GM04504 (cell line): ENCODE measurements at regions not wholly inside any gene's neighbourhood (a gene's known extent, or its start where the extent isn't known, plus 50 kb on each side); places are given as distances from the start of the nearest gene placed in this dataset.
"Not testable (repeated sequence)": the region's sequence is repeated elsewhere in the genome, so short reads cannot be mapped to it uniquely, and the experiment has no call there.

Experiments used
- DNase-seq: peaks from one replicate; pipeline ENCODE4 v3.0.0-alpha.2; 2012; ENCODE audit warnings: low read depth

- DNase-seq: no peak
Observed at GRCh38 chr2:57296795-57297517, 749.6 kb upstream of the VRK2 start.

GRCh38 chr2:57313678-57314077 lies 732.9 kb upstream of the VRK2 start:
- no peak for DNase-seq

GRCh38 chr2:57314682-57315081 lies 731.9 kb upstream of the VRK2 start:
- no peak for DNase-seq

- no peak for DNase-seq
Observed at GRCh38 chr2:57330447-57330846, 716.2 kb upstream of the VRK2 start.

- DNase-seq: no peak
Observed at GRCh38 chr2:57333221-57333620, 713.4 kb upstream of the VRK2 start.

- DNase-seq: no peak
Observed at GRCh38 chr2:57343391-57344006, 703.1 kb upstream of the VRK2 start.

- DNase-seq: no peak
Observed at GRCh38 chr2:57368190-57368589, 678.4 kb upstream of the VRK2 start.

GRCh38 chr2:57370882-57371585 lies 675.6 kb upstream of the VRK2 start:
- DNase-seq: no peak

- no peak for DNase-seq
Observed at GRCh38 chr2:57372237-57372984, 674.2 kb upstream of the VRK2 start.

GRCh38 chr2:57373530-57373929 lies 673.1 kb upstream of the VRK2 start:
- peak; percentile 41 for DNase-seq

- no peak for DNase-seq
Observed at GRCh38 chr2:57376985-57377384, 669.6 kb upstream of the VRK2 start.

GRCh38 chr2:57386305-57386704 lies 660.3 kb upstream of the VRK2 start:
- no peak for DNase-seq

- DNase-seq: no peak
Observed at GRCh38 chr2:57396355-57397098, 650.1 kb upstream of the VRK2 start.

GRCh38 chr2:57397550-57398360 lies 648.9 kb upstream of the VRK2 start:
- no peak for DNase-seq

GRCh38 chr2:57399057-57399456 lies 647.5 kb upstream of the VRK2 start:
- DNase-seq: no peak

GRCh38 chr2:57402096-57402495 lies 644.5 kb upstream of the VRK2 start:
- no peak for DNase-seq

GRCh38 chr2:57402755-57403154 lies 643.9 kb upstream of the VRK2 start:
- no peak for DNase-seq

GRCh38 chr2:57407772-57408201 lies 638.8 kb upstream of the VRK2 start:
- DNase-seq: no peak

GRCh38 chr2:57408587-57408986 lies 638.0 kb upstream of the VRK2 start:
- DNase-seq: no peak

GRCh38 chr2:57417007-57417406 lies 629.6 kb upstream of the VRK2 start:
- no peak for DNase-seq

GRCh38 chr2:57418859-57419346 lies 627.7 kb upstream of the VRK2 start:
- DNase-seq: not testable (repeated sequence)
